Upper lobe of left lung (tissue), 4 donors: ENCODE measurements at regions not wholly inside any gene's neighbourhood (a gene's known extent, or its start where the extent isn't known, plus 50 kb on each side); places are given as distances from the start of the nearest gene placed in this dataset.

Source experiments
- POLR2A ChIP-seq, 4 donors: fragments of 450-650 bp; IDR thresholded peaks; one replicate each; pipeline ENCODE4 v1.5.1; 2016 to 2017; ENCODE audit warnings: antibody characterized with exemption in 4 of 4, mild to moderate bottlenecking in 2 of 4
- TF ChIP-seq, protein P1 (sequence below), 6 experiments: fragments of 450-650 bp in 4 of 6; fragments of 200-600 bp in 2 of 6; sonication (generic) in 2 of 6; IDR thresholded peaks; one replicate each; pipeline ENCODE4 v1.5.1; 2016 to 2019; ENCODE audit warnings: antibody characterized with exemption in 6 of 6

DNA sequence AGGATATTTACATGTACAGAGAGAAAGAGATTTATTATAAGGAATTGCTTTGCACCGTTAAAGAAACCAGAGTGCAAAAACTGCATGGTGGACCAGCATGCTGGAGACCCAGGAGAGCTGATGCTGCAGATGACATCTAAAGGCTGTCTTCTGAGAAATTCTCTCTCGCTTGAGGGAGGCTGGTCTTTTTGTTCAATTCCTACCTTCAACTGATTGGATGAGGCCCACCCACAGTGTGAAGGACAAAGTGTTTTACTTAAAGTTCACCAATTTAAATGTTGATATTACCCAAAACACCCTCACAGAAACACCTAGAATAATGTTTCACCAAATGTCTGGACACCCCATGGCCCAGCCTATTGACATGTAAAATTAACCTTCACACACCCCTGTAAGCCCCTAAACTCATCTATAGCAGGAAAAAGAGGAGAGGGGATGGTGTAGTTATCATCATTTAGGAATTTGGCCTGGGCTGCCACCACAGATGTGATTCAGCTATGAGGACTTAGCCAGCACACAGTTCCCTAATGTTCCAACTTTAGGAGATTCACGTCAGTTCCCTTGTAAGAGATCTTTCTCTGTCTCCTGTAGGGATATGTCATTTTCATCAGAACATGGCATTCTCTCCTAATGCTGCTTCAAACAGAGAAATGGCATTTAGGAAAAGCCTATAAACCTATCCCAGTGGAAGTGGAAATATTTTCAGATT, 358.2 kb upstream of the TLE4 start:
- TF ChIP-seq, protein P1, sequence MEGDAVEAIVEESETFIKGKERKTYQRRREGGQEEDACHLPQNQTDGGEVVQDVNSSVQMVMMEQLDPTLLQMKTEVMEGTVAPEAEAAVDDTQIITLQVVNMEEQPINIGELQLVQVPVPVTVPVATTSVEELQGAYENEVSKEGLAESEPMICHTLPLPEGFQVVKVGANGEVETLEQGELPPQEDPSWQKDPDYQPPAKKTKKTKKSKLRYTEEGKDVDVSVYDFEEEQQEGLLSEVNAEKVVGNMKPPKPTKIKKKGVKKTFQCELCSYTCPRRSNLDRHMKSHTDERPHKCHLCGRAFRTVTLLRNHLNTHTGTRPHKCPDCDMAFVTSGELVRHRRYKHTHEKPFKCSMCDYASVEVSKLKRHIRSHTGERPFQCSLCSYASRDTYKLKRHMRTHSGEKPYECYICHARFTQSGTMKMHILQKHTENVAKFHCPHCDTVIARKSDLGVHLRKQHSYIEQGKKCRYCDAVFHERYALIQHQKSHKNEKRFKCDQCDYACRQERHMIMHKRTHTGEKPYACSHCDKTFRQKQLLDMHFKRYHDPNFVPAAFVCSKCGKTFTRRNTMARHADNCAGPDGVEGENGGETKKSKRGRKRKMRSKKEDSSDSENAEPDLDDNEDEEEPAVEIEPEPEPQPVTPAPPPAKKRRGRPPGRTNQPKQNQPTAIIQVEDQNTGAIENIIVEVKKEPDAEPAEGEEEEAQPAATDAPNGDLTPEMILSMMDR (IDR thresholded peaks at IDR 0.05): no peak
- no peak for TF ChIP-seq POLR2A (IDR thresholded peaks at IDR 0.05)
